GM18507 (cell line): ENCODE measurements at regions not wholly inside any gene's neighbourhood (a gene's known extent, or its start where the extent isn't known, plus 50 kb on each side); places are given as distances from the start of the nearest gene placed in this dataset.

Experiments used
- DNase-seq: peaks from one replicate; pipeline ENCODE4 v3.0.0; 2011; ENCODE audit warnings: low read depth; ENCODE audit not compliant: insufficient read length; ENCODE audit errors: extremely low spot score
- FAIRE-seq: peaks from 2 replicates; lab custom pipeline; 2011; peaks lifted over from hg19 to GRCh38; lab: Jason Lieb, UNC

DNA sequence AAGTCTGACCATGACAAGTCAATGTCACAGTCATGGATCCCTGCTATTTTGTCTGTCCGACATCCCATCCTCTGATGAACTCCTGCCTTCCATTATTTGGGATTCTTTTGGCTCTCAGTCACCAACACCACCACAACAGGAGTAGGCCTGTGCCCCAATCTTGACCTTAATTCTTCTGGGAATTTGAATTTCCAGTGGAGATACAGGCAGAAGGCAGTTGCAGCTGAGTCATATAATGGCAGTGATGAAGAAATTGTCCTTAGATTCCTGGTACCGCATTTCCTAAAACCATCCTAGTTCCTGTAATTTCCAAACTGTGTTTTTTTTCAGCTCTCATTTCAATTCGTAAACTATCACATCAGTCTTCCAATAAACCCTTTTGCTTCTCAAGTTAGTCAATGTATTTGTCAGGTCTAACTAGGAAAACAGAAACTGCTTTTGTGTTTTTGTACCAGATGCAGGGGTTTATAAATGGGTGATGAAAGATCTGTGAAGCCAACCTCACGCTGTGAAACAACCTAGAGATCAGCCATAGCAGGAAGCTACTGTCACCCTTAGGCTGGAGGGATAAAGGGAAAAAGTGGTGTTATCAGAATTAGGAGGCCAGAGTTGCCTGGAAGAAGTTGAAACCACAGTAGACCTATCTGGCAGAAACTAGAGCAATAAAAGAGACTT, 126.3 kb upstream of the TMEM108 start:
- FAIRE-seq, result no peak
- DNase-seq, result no peak

DNA sequence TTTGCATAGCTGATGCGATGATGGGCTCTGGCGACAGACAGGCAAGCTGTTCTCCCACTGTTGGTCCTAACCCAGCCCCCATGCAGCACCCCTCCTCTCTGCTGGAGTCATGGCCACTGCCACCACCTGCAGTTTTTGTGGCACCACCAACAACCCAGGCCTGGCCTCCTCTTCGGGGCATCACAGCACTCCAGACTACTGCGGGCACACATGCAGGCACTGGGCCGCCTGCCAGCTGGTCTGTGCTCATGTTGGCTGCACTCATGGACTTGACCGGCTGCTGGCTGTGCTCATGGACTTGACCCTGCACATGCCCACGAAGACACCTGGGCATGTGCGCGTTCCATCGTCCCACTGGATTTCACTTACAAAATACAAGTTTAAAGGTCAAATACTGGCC, 130.9 kb upstream of the TMEM108 start:
- FAIRE-seq (no peak), DNase-seq (no peak)

DNA sequence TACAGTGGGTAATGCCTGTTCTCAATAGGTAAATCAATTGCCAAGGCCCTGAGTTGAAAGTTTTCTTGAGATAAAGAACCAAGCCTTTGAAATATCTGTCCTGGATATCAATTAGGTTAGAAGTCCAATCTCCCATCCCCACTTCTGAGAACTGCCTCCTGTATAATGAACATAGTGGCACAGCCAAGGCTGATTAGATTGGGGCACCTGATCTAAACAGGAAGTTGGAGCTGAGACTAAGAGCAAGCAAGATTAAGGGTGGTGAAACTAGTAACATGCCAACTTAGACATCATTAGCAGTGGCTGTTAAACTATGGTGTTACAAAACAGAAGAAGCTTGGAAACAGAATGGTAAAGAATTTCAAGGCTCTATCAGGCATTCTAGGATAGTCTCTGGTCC, 137.7 kb upstream of the TMEM108 start:
- FAIRE-seq (no peak), DNase-seq (no peak)

- DNase-seq (no peak), FAIRE-seq (no peak)
Measured at GRCh38 chr3:132898141-132898540, 140.1 kb upstream of the TMEM108 start.

DNA sequence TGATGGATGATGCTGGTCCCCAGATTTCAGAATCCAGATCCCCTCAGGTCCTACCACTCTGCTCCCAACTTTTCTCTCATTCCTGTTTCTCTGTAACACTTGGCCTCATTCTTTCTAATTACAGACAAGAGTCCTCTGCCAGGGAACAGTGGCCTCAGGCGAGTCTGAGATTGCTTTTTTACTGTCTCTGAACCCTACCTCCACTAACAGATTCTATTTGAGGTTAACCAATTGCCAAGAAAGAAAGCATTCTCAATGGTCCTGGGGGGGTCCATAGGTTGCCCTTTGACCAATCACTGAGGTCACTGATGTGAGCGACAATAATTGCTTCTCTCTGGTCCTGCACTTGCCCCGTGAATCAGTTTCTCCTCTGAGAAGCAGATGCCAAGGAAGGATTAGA, 145.2 kb upstream of the TMEM108 start:
- no peak for FAIRE-seq
- DNase-seq, result no peak

- FAIRE-seq (peak; percentile 44), DNase-seq (no peak)
Measured at GRCh38 chr3:132881756-132882409, 156.3 kb upstream of the TMEM108 start.

GRCh38 chr3:132880986-132881385, 157.2 kb upstream of the TMEM108 start:
- no peak for DNase-seq
- FAIRE-seq, result no peak

DNA sequence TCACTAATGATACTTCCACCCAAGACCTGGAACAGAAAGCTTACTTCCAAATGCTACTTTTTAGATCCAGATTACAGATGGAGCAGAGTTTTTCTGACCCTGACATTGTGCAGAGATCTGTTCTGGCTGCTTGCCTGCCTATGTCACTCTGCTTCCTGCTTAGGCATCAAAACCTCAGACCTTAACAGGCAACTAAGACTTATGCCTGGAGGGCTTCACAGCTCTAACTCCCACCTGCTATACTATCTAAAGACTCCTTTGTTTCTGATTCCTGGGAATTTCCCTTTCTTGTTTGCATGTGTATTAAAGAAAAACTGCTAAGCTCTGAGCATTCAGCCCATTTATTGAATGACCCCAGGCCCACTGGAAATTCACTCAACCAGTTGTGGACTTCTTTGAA, 157.4 kb upstream of the NPHP3 start:
- FAIRE-seq (no peak), DNase-seq (no peak)

- no peak for DNase-seq
- no peak for FAIRE-seq
Measured at GRCh38 chr3:132874701-132875100, 152.5 kb upstream of the NPHP3 start.

DNA sequence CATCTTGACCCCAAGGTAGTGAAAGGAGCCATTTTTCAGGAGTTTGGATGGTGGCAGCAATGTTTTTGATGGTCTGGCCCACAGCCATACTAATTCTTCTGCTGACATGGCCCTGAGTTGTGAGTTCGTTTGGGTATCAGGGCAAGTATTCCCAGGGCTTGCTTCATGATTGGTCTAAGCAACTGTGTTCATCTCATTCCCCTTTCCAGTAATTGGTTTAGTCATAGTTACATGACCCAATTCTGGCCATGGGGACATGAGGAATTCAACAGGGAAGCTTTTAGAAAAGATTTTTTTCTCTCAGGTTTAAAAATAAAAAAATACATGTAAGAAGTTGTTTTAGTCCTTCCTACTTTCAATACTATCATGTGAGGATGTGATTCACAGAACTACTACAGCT, 150.5 kb upstream of the NPHP3 start:
- no peak for DNase-seq
- no peak for FAIRE-seq

DNA sequence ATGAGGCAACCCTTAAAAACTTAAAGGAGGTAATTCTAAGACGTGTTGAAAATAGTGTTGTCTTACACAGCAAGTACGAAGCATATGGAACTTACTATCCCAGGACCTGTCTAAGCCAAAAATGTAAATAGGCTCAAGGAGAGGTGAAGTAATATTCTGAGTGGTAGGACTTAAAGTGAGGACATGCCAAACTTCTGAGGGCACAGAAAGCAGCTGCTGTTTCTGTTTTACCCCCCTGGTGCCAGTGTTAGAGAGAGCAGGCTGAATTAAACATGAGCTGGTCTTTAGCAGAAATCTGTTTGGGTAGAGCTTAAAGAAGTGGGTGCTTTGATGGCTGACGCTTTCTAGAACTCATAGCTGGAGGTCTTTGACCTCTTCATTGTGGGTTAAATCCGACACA, 149.7 kb upstream of the NPHP3 start:
- DNase-seq, result no peak

GRCh38 chr3:132870541-132870940, 148.3 kb upstream of the NPHP3 start:
- FAIRE-seq (no peak), DNase-seq (no peak)

More for the DNA sequence above, 149.7 kb upstream of the NPHP3 start:
- FAIRE-seq, result no peak

GRCh38 chr3:132867956-132868355, 145.7 kb upstream of the NPHP3 start:
- FAIRE-seq (no peak), DNase-seq (no peak)

GRCh38 chr3:132867526-132867925, 145.3 kb upstream of the NPHP3 start:
- no peak for FAIRE-seq
- DNase-seq, result no peak

- FAIRE-seq (no peak), DNase-seq (no peak)
Measured at GRCh38 chr3:132857317-132857716, 135.1 kb upstream of the NPHP3 start.

DNA sequence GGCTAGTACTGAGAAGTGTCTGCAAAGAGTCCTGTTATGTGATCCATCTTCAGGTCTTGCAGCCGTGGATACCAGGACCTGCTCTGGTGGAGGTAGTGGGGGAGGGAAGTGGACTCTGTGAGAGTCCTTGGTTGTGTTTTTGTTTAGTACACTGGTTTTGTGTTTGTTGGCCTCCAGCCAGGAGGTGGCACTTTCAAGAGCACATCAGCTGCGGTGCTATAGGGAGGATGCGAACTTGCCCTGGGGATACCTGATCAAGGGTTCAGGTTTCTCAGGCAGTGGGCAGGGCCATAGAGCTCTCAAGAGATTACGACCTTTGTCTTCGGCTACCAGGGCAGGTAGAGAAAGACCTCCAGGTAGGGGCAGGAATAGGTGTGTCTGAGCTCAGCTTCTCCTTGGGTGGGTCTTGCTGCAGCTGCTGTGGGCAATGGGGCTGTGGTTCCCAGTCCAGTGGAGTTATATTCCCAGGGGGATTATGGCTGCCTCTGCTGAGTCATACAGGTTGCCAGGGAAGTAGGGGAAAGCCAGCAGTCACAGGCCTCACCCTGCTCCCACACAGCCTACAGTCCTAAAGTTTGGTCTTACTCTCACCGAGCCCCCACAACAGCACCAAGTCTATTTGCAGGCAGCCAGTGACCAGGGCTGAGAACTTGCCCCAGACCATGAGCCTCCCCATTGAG, 132.8 kb upstream of the NPHP3 start:
- DNase-seq (no peak), FAIRE-seq (no peak)

DNA sequence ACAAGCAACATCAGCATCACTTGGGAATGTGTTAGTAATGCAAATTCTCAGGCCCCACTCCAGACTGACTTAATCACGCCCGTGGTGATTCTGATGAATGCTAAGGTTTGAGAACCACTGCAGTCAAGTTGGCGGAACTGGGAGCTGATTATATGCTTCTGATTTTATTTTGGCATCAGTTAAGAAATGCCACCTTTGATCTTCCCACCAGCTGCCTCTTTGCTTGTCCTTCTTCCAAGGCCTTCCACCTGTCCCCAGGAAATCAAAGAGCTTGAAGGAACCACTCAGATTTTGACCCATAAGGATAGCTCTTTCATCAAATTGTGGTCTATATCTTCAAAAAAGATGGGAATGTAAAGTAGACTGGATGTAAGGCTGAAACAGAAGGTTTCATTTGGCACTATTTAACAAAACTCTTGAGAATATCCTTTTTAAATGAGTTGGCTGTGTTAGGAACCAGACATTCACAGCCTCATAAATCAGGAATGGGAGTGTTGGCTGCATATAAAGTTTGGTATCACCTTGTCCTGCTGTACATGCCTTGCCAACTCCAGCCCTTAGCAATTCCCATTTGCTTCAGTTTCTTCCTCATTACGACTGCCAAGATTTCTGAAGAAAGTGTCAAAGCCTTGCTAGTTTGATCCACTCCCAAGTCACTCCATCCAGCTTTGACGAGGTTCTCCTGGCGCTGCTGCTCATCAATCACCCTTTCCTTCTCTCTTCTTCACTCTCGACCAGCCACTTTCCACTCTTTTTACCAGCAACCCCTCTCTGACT, 125.8 kb upstream of the NPHP3 start:
- FAIRE-seq (no peak), DNase-seq (no peak)

DNA sequence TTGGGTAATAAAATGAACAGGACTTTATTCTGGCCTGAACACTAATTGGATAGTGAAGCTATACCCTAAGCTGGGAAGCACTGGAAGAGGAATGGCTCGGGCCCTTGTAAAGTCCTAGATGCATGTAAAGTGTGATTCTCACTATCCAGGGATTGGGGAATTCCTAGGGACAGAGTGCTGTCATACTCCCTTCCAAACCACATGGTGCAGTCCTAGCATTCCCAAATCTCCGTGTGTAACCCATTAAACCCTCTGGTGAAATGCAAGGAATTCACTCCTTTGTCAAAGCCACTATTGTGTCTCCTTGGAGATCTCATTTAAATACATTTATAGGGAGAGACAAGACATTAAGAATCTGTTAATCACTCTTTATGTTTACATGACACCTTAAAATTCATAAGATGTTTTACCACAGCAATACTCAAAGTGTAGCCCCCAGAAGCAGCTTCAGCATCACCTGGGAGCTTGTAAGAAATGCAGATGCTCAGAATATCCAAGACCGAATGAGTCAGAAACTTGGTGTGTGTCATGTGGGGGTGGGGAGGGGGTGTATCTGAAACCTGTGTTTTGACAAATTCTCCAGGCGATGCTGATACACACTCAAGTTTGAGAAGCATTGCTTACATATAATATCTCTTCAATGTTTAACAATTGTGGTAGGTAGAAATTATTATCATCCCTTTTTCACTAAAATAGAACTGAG, 121.8 kb upstream of the NPHP3 start:
- FAIRE-seq, result no peak

DNA sequence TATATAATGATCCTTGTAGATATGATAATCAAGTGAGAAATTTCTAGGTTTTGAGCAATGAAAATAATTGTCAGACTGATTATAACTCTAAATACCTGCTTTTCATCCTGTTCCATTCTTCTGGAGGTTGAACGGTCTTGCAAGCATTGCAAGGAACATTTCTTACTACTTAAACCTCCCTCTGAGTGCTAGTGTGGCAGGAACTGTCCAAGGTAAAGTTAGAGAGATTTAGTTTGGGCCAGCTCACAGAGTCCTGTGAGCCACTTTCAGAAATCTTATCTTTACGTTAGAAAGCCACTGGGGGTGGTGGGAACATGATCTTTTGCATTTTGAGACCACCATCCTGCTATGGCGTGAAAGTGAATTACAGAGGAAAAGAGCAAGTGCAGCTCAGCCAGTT, 121.1 kb upstream of the NPHP3 start:
- no peak for FAIRE-seq
- DNase-seq, result no peak

More for the DNA sequence above, 121.8 kb upstream of the NPHP3 start:
- DNase-seq, result no peak

DNA sequence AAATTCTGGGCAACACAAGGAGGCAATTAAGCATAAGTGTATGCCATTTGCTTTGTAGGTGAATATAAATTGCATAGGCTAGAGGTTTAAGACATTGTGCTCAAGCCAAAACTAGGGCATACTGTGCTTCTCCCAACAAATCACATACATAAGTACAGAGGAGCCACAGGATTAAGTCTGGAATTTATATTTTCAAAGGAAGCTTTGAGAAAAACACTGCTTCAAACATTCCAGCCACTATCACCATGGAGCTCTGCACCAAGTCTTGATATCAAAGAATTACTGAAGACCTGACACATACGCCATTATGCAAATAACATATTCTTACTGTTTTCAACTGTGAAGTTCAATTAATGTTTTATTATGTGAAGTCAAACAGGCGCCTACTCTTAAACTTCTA, 119.4 kb upstream of the NPHP3 start:
- no peak for FAIRE-seq

More for the DNA sequence above, 119.4 kb upstream of the NPHP3 start:
- no peak for DNase-seq
